ENCODE measurements at regions not wholly inside any gene's neighbourhood (a gene's known extent, or its start where the extent isn't known, plus 50 kb on each side); places are given as distances from the start of the nearest gene placed in this dataset.

DNA sequence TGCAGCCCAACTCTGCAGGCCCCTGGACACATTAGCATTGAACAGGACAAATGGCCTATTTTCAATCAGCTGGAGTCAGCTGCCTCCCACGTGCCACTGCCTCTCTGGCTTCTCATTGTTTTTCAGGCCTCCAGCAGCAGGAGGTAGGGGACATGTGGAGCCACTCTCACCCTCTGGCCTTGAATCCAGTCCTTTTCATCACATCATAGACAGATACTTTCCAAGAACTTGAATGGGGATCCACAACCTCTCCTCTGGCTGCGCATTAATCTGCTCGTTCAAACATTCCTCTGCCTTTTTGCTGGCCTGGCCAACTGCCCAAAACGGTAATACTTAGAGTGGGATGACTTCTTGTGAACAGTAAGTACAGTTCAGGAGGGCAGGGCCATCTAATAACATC is 592.3 kb downstream of the PKHD1 start:
- Histone ChIP-seq H4K5ac (ENCODE audit: low read length) (no peak overlapping the region), H3K27ac (ENCODE audit: low read depth, low read length) (no peak overlapping the region), H2AK5ac (ENCODE audit: low read length) (no peak overlapping the region), H4K8ac (ENCODE audit: low read depth, low read length) (no peak overlapping the region), H2BK120ac (ENCODE audit: low read depth, low read length) (no peak overlapping the region), H3K4me3 (ENCODE audit: low read length) (no peak overlapping the region), H2BK15ac (replicated peaks; ENCODE audit: low read depth) (no peak overlapping the region), H3K79me1 (ENCODE audit: low read length) (no peaks in the 10 kb centered on the region), H3K4ac (ENCODE audit: low read depth, low read length) (no peak overlapping the region), H3K9ac (ENCODE audit: low read length) (no peak overlapping the region), H3K56ac (ENCODE audit: low read length) (no peak overlapping the region), H3K36me3 (ENCODE audit: control insufficient read depth, insufficient read depth, low read length) (no peaks in the 10 kb centered on the region), H3K23ac (ENCODE audit: low read length) (no peak overlapping the region), H3K4me2 (ENCODE audit: low read length) (no peak overlapping the region), H3K18ac (ENCODE audit: low read length) (no peak overlapping the region), H3K4me1 (ENCODE audit: control insufficient read depth, low read depth, low read length) (no peaks in the 10 kb centered on the region), H2BK5ac (ENCODE audit: low read length) (no peak overlapping the region), H3K27me3 (ENCODE audit: insufficient read depth, low read length, poor library complexity) (no peaks in the 10 kb centered on the region), H3K79me2 (ENCODE audit: control insufficient read depth, insufficient read depth, low read length) (no peaks in the 10 kb centered on the region)
- DNase-seq: peak; percentile 34
- WGBS (ENCODE audit: extremely low coverage, insufficient coverage, low lambda C conversion rate): no CpG with 5 or more reads among the region's 4 CpGs

DNA sequence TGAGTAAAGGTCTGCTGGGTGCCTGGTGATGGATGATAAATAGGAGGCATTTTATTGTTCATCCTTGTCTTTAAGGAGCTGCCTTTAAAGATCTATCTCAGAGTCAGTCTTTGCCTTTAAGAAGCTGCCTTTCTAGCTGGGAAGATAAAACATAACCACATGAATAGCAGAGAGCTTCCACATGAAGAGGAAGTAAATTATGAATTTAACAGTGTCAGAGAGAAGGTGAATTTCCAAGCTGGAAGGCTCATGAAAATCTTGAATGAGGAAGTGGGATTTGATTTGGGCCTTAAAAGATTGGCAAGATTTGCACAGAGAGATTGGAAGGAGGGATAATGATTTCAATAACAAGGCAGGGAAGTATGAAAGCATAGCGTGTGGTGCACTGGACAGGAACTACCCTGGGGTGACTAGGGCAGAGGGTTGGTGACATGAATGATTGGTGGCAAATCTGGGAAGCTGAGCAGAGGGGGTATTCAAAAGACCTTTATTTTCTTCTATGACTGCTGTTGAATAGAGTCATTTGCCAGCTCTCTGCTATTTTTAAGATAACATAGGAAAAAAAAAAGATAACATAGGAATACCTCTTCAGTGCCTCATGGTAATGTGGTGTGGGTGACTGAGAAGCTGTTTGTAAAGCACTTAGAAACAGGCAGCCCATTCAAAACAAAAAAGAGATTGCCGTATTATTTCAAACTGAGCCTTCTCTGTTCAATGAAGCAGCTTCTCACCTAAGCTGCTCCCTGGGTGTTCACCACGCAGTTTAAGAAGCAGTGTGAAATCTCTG is 591.6 kb downstream of the PKHD1 start:
- DNase-seq: peak; percentile 18
- WGBS (ENCODE audit: extremely low coverage, insufficient coverage, low lambda C conversion rate): no CpG with 5 or more reads among the region's 3 CpGs
- Histone ChIP-seq H2AK5ac (ENCODE audit: low read length) (no peak overlapping the region), H2BK15ac (replicated peaks; ENCODE audit: low read depth) (no peak overlapping the region), H3K4me3 (ENCODE audit: low read length) (no peak overlapping the region), H3K4ac (ENCODE audit: low read depth, low read length) (no peak overlapping the region), H3K27me3 (ENCODE audit: insufficient read depth, low read length, poor library complexity) (no peaks in the 10 kb centered on the region), H3K79me1 (ENCODE audit: low read length) (no peaks in the 10 kb centered on the region), H4K5ac (ENCODE audit: low read length) (no peak overlapping the region), H4K8ac (ENCODE audit: low read depth, low read length) (no peak overlapping the region), H3K4me1 (ENCODE audit: control insufficient read depth, low read depth, low read length) (no peaks in the 10 kb centered on the region), H3K27ac (ENCODE audit: low read depth, low read length) (no peak overlapping the region), H2BK5ac (ENCODE audit: low read length) (no peak overlapping the region), H3K36me3 (ENCODE audit: control insufficient read depth, insufficient read depth, low read length) (no peaks in the 10 kb centered on the region), H3K4me2 (ENCODE audit: low read length) (no peak overlapping the region), H3K18ac (ENCODE audit: low read length) (no peak overlapping the region), H3K9ac (ENCODE audit: low read length) (no peak overlapping the region), H3K79me2 (ENCODE audit: control insufficient read depth, insufficient read depth, low read length) (no peaks in the 10 kb centered on the region), H3K23ac (ENCODE audit: low read length) (no peak overlapping the region), H3K56ac (ENCODE audit: low read length) (no peak overlapping the region), H2BK120ac (ENCODE audit: low read depth, low read length) (no peak overlapping the region)

DNA sequence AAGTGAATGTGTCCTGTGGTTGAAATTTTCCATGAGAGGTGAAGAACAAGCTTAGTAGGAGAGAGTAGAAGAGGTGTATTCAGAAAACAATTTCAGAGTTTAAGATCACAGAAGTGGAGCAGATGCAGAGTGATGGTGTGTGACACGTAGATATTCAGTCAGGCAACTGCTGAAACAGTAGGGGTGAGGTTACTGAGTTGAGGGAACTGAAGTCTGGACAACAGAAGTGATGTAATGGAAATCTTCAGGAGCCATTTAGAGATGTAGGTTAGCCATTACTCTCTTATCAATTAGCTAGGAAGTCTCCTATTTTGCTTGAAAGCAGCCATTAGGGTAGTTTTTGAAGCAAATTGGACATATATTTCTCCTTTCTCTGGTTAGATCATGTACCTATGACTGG is 584.4 kb downstream of the PKHD1 start:
- H4K5ac ChIP-seq (ENCODE audit: low read length): no peak overlapping the region
- H3K23ac ChIP-seq (ENCODE audit: low read length): no peak overlapping the region
- H3K27me3 ChIP-seq (ENCODE audit: insufficient read depth, low read length, poor library complexity): no peaks in the 10 kb centered on the region
- H3K4me2 ChIP-seq (ENCODE audit: low read length): no peak overlapping the region
- H3K4me1 ChIP-seq (ENCODE audit: control insufficient read depth, low read depth, low read length): no peaks in the 10 kb centered on the region
- no peak overlapping the region for H2BK5ac ChIP-seq (ENCODE audit: low read length)
- no peak overlapping the region for H3K4me3 ChIP-seq (ENCODE audit: low read length)
- H3K27ac ChIP-seq (ENCODE audit: low read depth, low read length): no peak overlapping the region
- no peaks in the 10 kb centered on the region for H3K79me2 ChIP-seq (ENCODE audit: control insufficient read depth, insufficient read depth, low read length)
- no peaks in the 10 kb centered on the region for H3K79me1 ChIP-seq (ENCODE audit: low read length)
- H3K9ac ChIP-seq (ENCODE audit: low read length): no peak overlapping the region
- no peak overlapping the region for H4K8ac ChIP-seq (ENCODE audit: low read depth, low read length)
- no peak overlapping the region for H2BK15ac ChIP-seq (replicated peaks; ENCODE audit: low read depth)
- no peak overlapping the region for H3K56ac ChIP-seq (ENCODE audit: low read length)
- H3K36me3 ChIP-seq (ENCODE audit: control insufficient read depth, insufficient read depth, low read length): no peaks in the 10 kb centered on the region
- no peak overlapping the region for H3K4ac ChIP-seq (ENCODE audit: low read depth, low read length)
- WGBS (ENCODE audit: extremely low coverage, insufficient coverage, low lambda C conversion rate): no CpG with 5 or more reads among the region's 1 CpG
- no peak for DNase-seq
- no peak overlapping the region for H2BK120ac ChIP-seq (ENCODE audit: low read depth, low read length)
- no peak overlapping the region for H2AK5ac ChIP-seq (ENCODE audit: low read length)
- H3K18ac ChIP-seq (ENCODE audit: low read length): no peak overlapping the region

DNA sequence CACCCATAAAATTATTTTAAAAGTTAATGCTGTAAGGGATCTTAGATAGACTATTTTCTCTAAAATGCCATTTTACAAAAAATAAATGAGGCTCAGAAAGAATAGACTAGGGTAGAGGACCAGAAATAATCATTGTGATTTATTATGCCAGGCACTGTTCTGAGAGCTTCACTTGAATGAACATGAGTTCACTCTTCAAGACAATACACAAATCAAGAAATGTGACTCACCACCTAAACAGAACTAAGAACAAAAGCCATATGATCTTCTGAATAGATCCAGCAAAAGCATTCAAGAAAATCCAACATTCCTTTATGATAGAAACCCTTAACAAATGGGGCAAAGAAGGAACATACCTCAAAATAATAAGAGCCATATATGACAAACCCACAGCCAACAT is 582.0 kb downstream of the PKHD1 start:
- H3K23ac ChIP-seq (ENCODE audit: low read length): no peak overlapping the region
- H3K18ac ChIP-seq (ENCODE audit: low read length): no peak overlapping the region
- H2BK5ac ChIP-seq (ENCODE audit: low read length): no peak overlapping the region
- H2AK5ac ChIP-seq (ENCODE audit: low read length): no peak overlapping the region
- no peak overlapping the region for H3K4ac ChIP-seq (ENCODE audit: low read depth, low read length)
- H4K8ac ChIP-seq (ENCODE audit: low read depth, low read length): no peak overlapping the region
- no peaks in the 10 kb centered on the region for H3K27me3 ChIP-seq (ENCODE audit: insufficient read depth, low read length, poor library complexity)
- H3K79me2 ChIP-seq (ENCODE audit: control insufficient read depth, insufficient read depth, low read length): no peaks in the 10 kb centered on the region
- no peak overlapping the region for H3K56ac ChIP-seq (ENCODE audit: low read length)
- no peak overlapping the region for H2BK15ac ChIP-seq (replicated peaks; ENCODE audit: low read depth)
- H3K9ac ChIP-seq (ENCODE audit: low read length): no peak overlapping the region
- H3K27ac ChIP-seq (ENCODE audit: low read depth, low read length): no peak overlapping the region
- no peak overlapping the region for H3K4me2 ChIP-seq (ENCODE audit: low read length)
- H3K79me1 ChIP-seq (ENCODE audit: low read length): no peaks in the 10 kb centered on the region
- H3K4me3 ChIP-seq (ENCODE audit: low read length): no peak overlapping the region
- H2BK120ac ChIP-seq (ENCODE audit: low read depth, low read length): no peak overlapping the region
- DNase-seq: no peak
- no peaks in the 10 kb centered on the region for H3K36me3 ChIP-seq (ENCODE audit: control insufficient read depth, insufficient read depth, low read length)
- H3K4me1 ChIP-seq (ENCODE audit: control insufficient read depth, low read depth, low read length): no peaks in the 10 kb centered on the region
- H4K5ac ChIP-seq (ENCODE audit: low read length): no peak overlapping the region

DNA sequence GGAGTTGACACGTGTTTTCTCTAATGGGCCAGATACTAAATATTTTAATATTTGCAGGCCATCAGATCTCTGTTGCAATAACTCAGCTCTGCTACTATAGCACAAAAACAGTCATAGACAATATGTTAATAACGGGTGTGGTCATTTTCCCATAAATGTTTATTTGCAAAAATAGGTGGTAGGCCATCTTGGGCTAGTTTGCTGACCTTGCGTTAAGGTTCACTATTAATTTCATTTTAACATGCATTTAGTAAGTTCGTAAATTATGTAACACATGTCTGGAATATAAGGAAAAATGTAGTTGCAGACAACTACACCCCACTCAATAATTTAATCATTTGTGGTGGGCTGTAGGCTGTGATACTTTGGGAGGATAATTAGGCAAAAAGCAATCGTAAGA is 577.8 kb downstream of the PKHD1 start:
- Histone ChIP-seq H3K23ac (ENCODE audit: low read length) (no peak overlapping the region), H2BK120ac (ENCODE audit: low read depth, low read length) (no peak overlapping the region)

DNA sequence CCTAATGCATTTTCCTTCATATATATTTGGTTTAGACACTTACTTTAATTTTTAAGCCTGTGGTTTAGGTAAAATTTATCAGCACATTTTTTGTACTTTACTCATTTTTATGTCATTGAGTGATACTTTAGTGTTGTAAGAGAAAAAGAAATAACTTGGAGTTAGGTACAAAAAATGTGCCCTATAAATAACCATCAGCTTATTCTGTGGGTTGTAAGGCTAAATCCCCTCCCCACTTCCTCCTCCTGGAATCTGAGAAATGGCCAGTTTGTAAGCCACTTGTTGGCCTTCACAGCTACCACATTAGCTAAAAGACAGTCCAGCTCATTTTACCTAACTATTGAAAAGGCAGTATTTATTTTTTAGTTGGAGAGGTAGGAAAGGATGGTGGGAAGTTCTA is 576.3 kb downstream of the PKHD1 start:
- no peaks in the 10 kb centered on the region for H3K4me1 ChIP-seq (ENCODE audit: control insufficient read depth, low read depth, low read length)
- H3K4me3 ChIP-seq (ENCODE audit: low read length): no peak overlapping the region
- no peak overlapping the region for H3K18ac ChIP-seq (ENCODE audit: low read length)
- no peak overlapping the region for H2AK5ac ChIP-seq (ENCODE audit: low read length)
- no peaks in the 10 kb centered on the region for H3K79me2 ChIP-seq (ENCODE audit: control insufficient read depth, insufficient read depth, low read length)
- H3K79me1 ChIP-seq (ENCODE audit: low read length): no peaks in the 10 kb centered on the region
- H3K27me3 ChIP-seq (ENCODE audit: insufficient read depth, low read length, poor library complexity): no peaks in the 10 kb centered on the region
- no peak overlapping the region for H4K5ac ChIP-seq (ENCODE audit: low read length)
- no peak overlapping the region for H3K27ac ChIP-seq (ENCODE audit: low read depth, low read length)
- no peak overlapping the region for H3K4ac ChIP-seq (ENCODE audit: low read depth, low read length)
- no peaks in the 10 kb centered on the region for H3K36me3 ChIP-seq (ENCODE audit: control insufficient read depth, insufficient read depth, low read length)
- H3K4me2 ChIP-seq (ENCODE audit: low read length): no peak overlapping the region
- H3K56ac ChIP-seq (ENCODE audit: low read length): no peak overlapping the region
- H3K23ac ChIP-seq (ENCODE audit: low read length): no peak overlapping the region
- H2BK5ac ChIP-seq (ENCODE audit: low read length): no peak overlapping the region
- H4K8ac ChIP-seq (ENCODE audit: low read depth, low read length): no peak overlapping the region
- no peak overlapping the region for H3K9ac ChIP-seq (ENCODE audit: low read length)
- DNase-seq: no peak
- H2BK15ac ChIP-seq (replicated peaks; ENCODE audit: low read depth): no peak overlapping the region
- H2BK120ac ChIP-seq (ENCODE audit: low read depth, low read length): no peak overlapping the region

More for the DNA sequence above, 577.8 kb downstream of the PKHD1 start:
- no peak overlapping the region for H3K9ac ChIP-seq (ENCODE audit: low read length)
- WGBS (ENCODE audit: extremely low coverage, insufficient coverage, low lambda C conversion rate): no CpG with 5 or more reads among the region's 5 CpGs
- no peak overlapping the region for H3K56ac ChIP-seq (ENCODE audit: low read length)
- H4K5ac ChIP-seq (ENCODE audit: low read length): no peak overlapping the region
- no peak overlapping the region for H3K18ac ChIP-seq (ENCODE audit: low read length)
- no peaks in the 10 kb centered on the region for H3K79me1 ChIP-seq (ENCODE audit: low read length)
- H3K4ac ChIP-seq (ENCODE audit: low read depth, low read length): no peak overlapping the region
- H3K79me2 ChIP-seq (ENCODE audit: control insufficient read depth, insufficient read depth, low read length): no peaks in the 10 kb centered on the region
- no peak overlapping the region for H4K8ac ChIP-seq (ENCODE audit: low read depth, low read length)
- H3K27ac ChIP-seq (ENCODE audit: low read depth, low read length): no peak overlapping the region
- H3K36me3 ChIP-seq (ENCODE audit: control insufficient read depth, insufficient read depth, low read length): no peaks in the 10 kb centered on the region
- no peaks in the 10 kb centered on the region for H3K4me1 ChIP-seq (ENCODE audit: control insufficient read depth, low read depth, low read length)
- no peak for DNase-seq
- no peak overlapping the region for H2AK5ac ChIP-seq (ENCODE audit: low read length)
- no peak overlapping the region for H3K4me2 ChIP-seq (ENCODE audit: low read length)
- no peak overlapping the region for H2BK5ac ChIP-seq (ENCODE audit: low read length)
- H3K4me3 ChIP-seq (ENCODE audit: low read length): no peak overlapping the region
- H3K27me3 ChIP-seq (ENCODE audit: insufficient read depth, low read length, poor library complexity): no peaks in the 10 kb centered on the region
- no peak overlapping the region for H2BK15ac ChIP-seq (replicated peaks; ENCODE audit: low read depth)

Data from mesendoderm (in vitro differentiated cells).